PC-9 (cell line): ENCODE measurements at regions not wholly inside any gene's neighbourhood (a gene's known extent, or its start where the extent isn't known, plus 50 kb on each side); places are given as distances from the start of the nearest gene placed in this dataset.

Source experiments
- CTCF ChIP-seq: fragments of 200-600 bp; sonication (generic); conservative IDR thresholded peaks from 2 replicates; pipeline ENCODE4 v1.6.1; 2017; ENCODE audit warnings: mixed run types, antibody characterized with exemption, mild to moderate bottlenecking, moderate library complexity
- EZH2 ChIP-seq: fragments of 200-600 bp; sonication (generic); IDR thresholded peaks from 2 replicates; pipeline ENCODE4 v1.8.0; 2017; ENCODE audit warnings: antibody characterized with exemption, low read depth

- TF ChIP-seq EZH2, result no peak
- TF ChIP-seq CTCF, result no peak
Observed at GRCh38 chr4:178198691-178199090, 756.5 kb upstream of the AGA start.
